Mesenteric fat pad (tissue), 1 donor: ENCODE measurements at regions not wholly inside any gene's neighbourhood (a gene's known extent, or its start where the extent isn't known, plus 50 kb on each side); places are given as distances from the start of the nearest gene placed in this dataset.

Experiments
- DNase-seq: peaks from one replicate; pipeline ENCODE4 v3.0.0-alpha.2; 2020; ENCODE audit warnings: low spot score
- donor health status: DM: yes; HTN: yes; CAD: no.

- DNase-seq, result no peak
Measured at GRCh38 chr10:33392706-33393105, 58.2 kb upstream of the NRP1 start.

- DNase-seq, result no peak
Measured at GRCh38 chr10:33391611-33392465, 57.4 kb upstream of the NRP1 start.

- DNase-seq, result no peak
Measured at GRCh38 chr10:33390046-33390445, 55.6 kb upstream of the NRP1 start.

GRCh38 chr10:33388785-33389184, 54.3 kb upstream of the NRP1 start:
- no peak for DNase-seq

GRCh38 chr10:33388382-33388781, 53.9 kb upstream of the NRP1 start:
- no peak for DNase-seq

GRCh38 chr10:33387720-33388119, 53.3 kb upstream of the NRP1 start:
- DNase-seq, result no peak

GRCh38 chr10:33386926-33387325, 52.5 kb upstream of the NRP1 start:
- DNase-seq, result no peak

- DNase-seq, result no peak
Measured at GRCh38 chr10:33385686-33386085, 51.2 kb upstream of the NRP1 start.

- no peak for DNase-seq
Measured at GRCh38 chr10:33385015-33385414, 50.5 kb upstream of the NRP1 start.
